Panc1 (cell line): ENCODE measurements at regions not wholly inside any gene's neighbourhood (a gene's known extent, or its start where the extent isn't known, plus 50 kb on each side); places are given as distances from the start of the nearest gene placed in this dataset.

Experiments
- ATAC-seq: fragments of 200-7000 bp; cut with Tn5 transposase; 2 replicates; pipeline ENCODE4 v1.9.1; 2020; ENCODE audit warnings: mild to moderate bottlenecking, moderate library complexity
- BruUV-seq: library from RNA; stranded (reverse); fragments of 400-500 nt; replicated peaks from 2 replicates; lab custom pipeline; 2021; lab: Mats Ljungman, UMichigan
- CTCF ChIA-PET: fragments of 300-600 bp; sonication (Branson Sonifier 250); formaldehyde crosslinking; loops from one replicate; lab custom pipeline; 2022; ENCODE audit warnings: antibody characterized with exemption; lab: Charles Lee
- POLR2A ChIA-PET: fragments of 300-600 bp; sonication (Branson Sonifier 250); formaldehyde crosslinking; loops from one replicate; lab custom pipeline; 2022; ENCODE audit warnings: antibody characterized with exemption; lab: Charles Lee
- DNase-seq: peaks from one replicate; pipeline ENCODE4 v3.0.0-alpha.2; 2010; ENCODE audit warnings: low read depth, low spot score
- H3K27ac ChIP-seq: 2 replicates; pipeline ENCODE4 v1.5.1; 2011; ENCODE audit warnings: mild to moderate bottlenecking, low read length, inconsistent platforms
- H3K27me3 ChIP-seq: fragments of 200-500 bp; sonication (Bioruptor generic); 2 replicates; pipeline ENCODE4 v1.6.0; 2014; ENCODE audit warnings: low read length, inconsistent platforms; ENCODE audit not compliant: control insufficient read depth, insufficient read depth
- H3K36me3 ChIP-seq: fragments of 200-500 bp; sonication (Bioruptor generic); 2 replicates; pipeline ENCODE4 v1.5.1; 2014; ENCODE audit warnings: inconsistent platforms, mild to moderate bottlenecking, low read length, moderate library complexity; ENCODE audit not compliant: control insufficient read depth, insufficient read depth
- H3K4me1 ChIP-seq: 2 replicates; pipeline ENCODE4 v1.5.1; 2011; ENCODE audit warnings: inconsistent platforms, mild to moderate bottlenecking, low read length, moderate library complexity; ENCODE audit not compliant: control insufficient read depth, insufficient read depth
- H3K4me3 ChIP-seq, 2 experiments: 2 replicates each; pipeline ENCODE4 v1.5.1; 2011 to 2012; ENCODE audit warnings: low read depth in 2 of 2, low read length in 2 of 2, mild to moderate bottlenecking in 2 of 2, inconsistent platforms in 1 of 2, moderate library complexity in 1 of 2
- H3K9me3 ChIP-seq: fragments of 200-500 bp; sonication (Bioruptor generic); 2 replicates; pipeline ENCODE4 v1.5.1; 2014; ENCODE audit warnings: low read depth, mild to moderate bottlenecking, inconsistent platforms, low read length, moderate library complexity; ENCODE audit not compliant: control insufficient read depth, insufficient read depth
- CTCF ChIP-seq: fragments of 450-650 bp; IDR thresholded peaks from 2 replicates; pipeline ENCODE4 v1.5.1; 2017; ENCODE audit warnings: mild to moderate bottlenecking
- POLR2AphosphoS5 ChIP-seq: IDR thresholded peaks from 2 replicates; pipeline ENCODE4 v1.6.1; 2012; ENCODE audit warnings: mild to moderate bottlenecking, low read depth, low read length, moderate library complexity
- REST ChIP-seq, 2 experiments: IDR thresholded peaks; 2 replicates each; pipeline ENCODE4 v1.6.1; 2011 to 2012; ENCODE audit warnings: low read depth in 2 of 2, control low read depth in 1 of 2, low read length in 1 of 2, mild to moderate bottlenecking in 1 of 2, moderate library complexity in 1 of 2; ENCODE audit not compliant: insufficient read depth in 1 of 2
- SIN3A ChIP-seq: IDR thresholded peaks from 2 replicates; pipeline ENCODE4 v1.6.1; 2012; ENCODE audit warnings: low read depth, mild to moderate bottlenecking, low read length, moderate library complexity, borderline replicate concordance; ENCODE audit not compliant: insufficient read depth
- TCF7L2 ChIP-seq: IDR thresholded peaks from 2 replicates; pipeline ENCODE4 v1.6.1; 2011; ENCODE audit warnings: mild to moderate bottlenecking, low read depth, low read length, inconsistent platforms
- in situ Hi-C: cut with HindIII; loops from 2 replicates; pipeline ENCODE4 v1.10.0; 2016; ENCODE audit warnings: low sequenced_read_pairs, low pct_unique_long_range_greater_than_20kb
- intact Hi-C: fragments of 100-400 bp; cut with micrococcal nuclease; formaldehyde crosslinking; loops from one replicate; pipeline ENCODE4 v1.10.0; 2022; ENCODE audit not compliant: unreplicated experiment

GRCh38 chr2:106941372-106941993, 55.5 kb upstream of the ST6GAL2 start:
- intact Hi-C loops (no loop called here), in situ Hi-C loops (no loop called here)
- DNase-seq (no peak), ATAC-seq (no peak)
- no TSS peak for BruUV-seq
- TF ChIP-seq CTCF: no peak
- no peak for TF ChIP-seq TCF7L2
- TF ChIP-seq SIN3A: no peak
- TF ChIP-seq REST (IDR thresholded peaks at IDR 0.05; ENCODE audit: insufficient read depth in 1 of 2, low read depth in 2 of 2, low read length in 1 of 2): no peak
- TF ChIP-seq POLR2AphosphoS5: no peak
- no peak overlapping the region for H3K27ac ChIP-seq
- ChIA-PET CTCF (no interaction called here), POLR2A (no interaction called here)
- no peaks in the 10 kb centered on the region for H3K9me3 ChIP-seq
- H3K4me3 ChIP-seq: no peak overlapping the region
- H3K36me3 ChIP-seq: no peaks in the 10 kb centered on the region
- no peaks in the 10 kb centered on the region for H3K27me3 ChIP-seq
- H3K4me1 ChIP-seq: no peaks in the 10 kb centered on the region

GRCh38 chr2:106943468-106944200, 57.7 kb upstream of the ST6GAL2 start:
- no TSS peak for BruUV-seq
- Histone ChIP-seq H3K27me3 (no peaks in the 10 kb centered on the region), H3K4me1 (no peaks in the 10 kb centered on the region), H3K36me3 (no peaks in the 10 kb centered on the region), H3K27ac (no peak overlapping the region), H3K4me3 (no peak overlapping the region), H3K9me3 (no peaks in the 10 kb centered on the region)
- POLR2A ChIA-PET: interaction anchor here (0.7 kb wide), 1 partner anchor 263 kb away, joined by 4 read pairs; no protein-coding TSS in a partner anchor
- ATAC-seq (no peak), DNase-seq (no peak)
- intact Hi-C loops: no loop called here
- TF ChIP-seq CTCF (no peak), TCF7L2 (no peak), POLR2AphosphoS5 (no peak), SIN3A (no peak), REST (IDR thresholded peaks at IDR 0.05; ENCODE audit: insufficient read depth in 1 of 2, low read depth in 2 of 2, low read length in 1 of 2) (no peak)
- in situ Hi-C loops: no loop called here
- CTCF ChIA-PET: no interaction called here
